Caco-2 (cell line): ENCODE measurements at regions not wholly inside any gene's neighbourhood (a gene's known extent, or its start where the extent isn't known, plus 50 kb on each side); places are given as distances from the start of the nearest gene placed in this dataset.

Experiments used
- BruUV-seq: library from RNA; stranded (reverse); fragments of 400-500 nt; replicated peaks from 2 replicates; lab custom pipeline; 2021; lab: Mats Ljungman, UMichigan
- CTCF ChIA-PET: fragments of 300-600 bp; sonication (Branson Sonifier 250); formaldehyde crosslinking; loops from one replicate; lab custom pipeline; 2022; ENCODE audit warnings: antibody characterized with exemption; lab: Charles Lee
- POLR2A ChIA-PET: fragments of 300-600 bp; sonication (Branson Sonifier 250); formaldehyde crosslinking; loops from one replicate; lab custom pipeline; 2022; ENCODE audit warnings: antibody characterized with exemption; lab: Charles Lee
- DNase-seq, 2 experiments: peaks; one replicate each; pipeline versions ENCODE4 v3.0.0 to v3.0.0-alpha.2; 2020 to 2022
- H3K27me3 ChIP-seq: replicated peaks from 2 replicates; pipeline ENCODE4 v1.6.0; 2011; ENCODE audit warnings: low read length; ENCODE audit not compliant: control insufficient read depth, insufficient read depth
- H3K36me3 ChIP-seq: 2 replicates; pipeline ENCODE4 v1.5.1; 2011; ENCODE audit warnings: low read length; ENCODE audit not compliant: control insufficient read depth, insufficient read depth
- H3K4me1 ChIP-seq: fragments of 250-450 bp; sonication (Bioruptor Pico); 2 replicates; pipeline ENCODE4 v1.5.1; 2020; ENCODE audit warnings: mild to moderate bottlenecking
- H3K4me3 ChIP-seq: 2 replicates; pipeline ENCODE4 v1.5.1; 2011; ENCODE audit warnings: low read depth, mild to moderate bottlenecking, control low read depth, low read length
- H3K9me3 ChIP-seq: fragments of 250-450 bp; sonication (Bioruptor Pico); 2 replicates; pipeline ENCODE4 v1.5.1; 2020; ENCODE audit warnings: mild to moderate bottlenecking, moderate library complexity
- H3K27ac Mint-ChIP-seq: one replicate; pipeline ENCODE4 v1.8.0; 2022; ENCODE audit warnings: mixed read lengths; ENCODE audit not compliant: unreplicated experiment
- H3K27me3 Mint-ChIP-seq: one replicate; pipeline ENCODE4 v1.8.0; 2022; ENCODE audit warnings: mixed read lengths; ENCODE audit not compliant: insufficient read depth, unreplicated experiment
- H3K36me3 Mint-ChIP-seq: one replicate; pipeline ENCODE4 v1.8.0; 2022; ENCODE audit warnings: mild to moderate bottlenecking, mixed read lengths; ENCODE audit not compliant: insufficient read depth, unreplicated experiment
- H3K4me1 Mint-ChIP-seq: one replicate; pipeline ENCODE4 v1.8.0; 2022; ENCODE audit warnings: low read depth, mixed read lengths; ENCODE audit not compliant: unreplicated experiment
- H3K4me3 Mint-ChIP-seq: one replicate; pipeline ENCODE4 v1.8.0; 2022; ENCODE audit warnings: mild to moderate bottlenecking, moderate library complexity, mixed read lengths; ENCODE audit not compliant: unreplicated experiment
- H3K9me3 Mint-ChIP-seq: one replicate; pipeline ENCODE4 v1.8.0; 2022; ENCODE audit warnings: mixed read lengths; ENCODE audit not compliant: unreplicated experiment
- intact Hi-C: fragments of 100-400 bp; cut with micrococcal nuclease; formaldehyde crosslinking; loops from one replicate; pipeline ENCODE4 v1.10.0; 2022; ENCODE audit not compliant: unreplicated experiment
- TF ChIP-seq, protein P1 (sequence below), 2 experiments: fragments of 200-600 bp in 1 of 2; IDR thresholded peaks; 1 replicate in 1 of 2; 2 replicates in 1 of 2; pipeline versions ENCODE4 v1.5.1 to v1.8.0; 2011 to 2022; ENCODE audit warnings: antibody characterized with exemption in 1 of 2, control low read depth in 1 of 2, inconsistent platforms in 1 of 2, low read depth in 1 of 2, low read length in 1 of 2, mild to moderate bottlenecking in 1 of 2, moderate library complexity in 1 of 2; ENCODE audit not compliant: insufficient read depth in 1 of 2, severe bottlenecking in 1 of 2, unreplicated experiment in 1 of 2

DNA sequence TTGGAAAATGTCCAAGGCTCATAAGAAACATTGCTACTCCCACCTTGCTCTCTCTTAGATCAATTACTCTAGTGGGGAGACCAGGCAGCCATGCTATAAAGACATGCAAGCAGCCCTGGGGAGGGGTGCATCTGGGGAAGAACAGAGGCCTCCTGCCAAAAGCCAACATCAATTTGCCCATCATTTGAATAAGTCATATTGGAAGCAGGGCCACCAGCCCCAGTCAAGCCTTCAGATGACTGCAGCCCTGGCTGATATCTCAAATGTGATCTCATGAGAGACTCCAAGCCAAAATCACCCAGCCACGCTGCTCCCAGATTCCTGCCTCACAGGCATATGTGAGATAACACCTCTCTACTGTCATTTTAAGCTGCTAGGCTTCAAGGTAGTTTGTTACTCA lies 157.5 kb upstream of the PDE1C start:
- H3K9me3 ChIP-seq, result no peaks in the 10 kb centered on the region
- intact Hi-C loops, result no loop called here
- ChIA-PET CTCF (no interaction called here), POLR2A (no interaction called here)
- DNase-seq, result no peak
- H3K27me3 ChIP-seq, result no peaks in the 10 kb centered on the region
- Mint-ChIP-seq H3K4me1 (no peaks in the 10 kb centered on the region), H3K9me3 (no peaks in the 10 kb centered on the region), H3K27me3 (peaks cover 5% of the 10 kb centered on the region), H3K27ac (no peak overlapping the region), H3K36me3 (no peaks in the 10 kb centered on the region), H3K4me3 (no peak overlapping the region)
- no peaks in the 10 kb centered on the region for H3K36me3 ChIP-seq
- TF ChIP-seq, protein P1, sequence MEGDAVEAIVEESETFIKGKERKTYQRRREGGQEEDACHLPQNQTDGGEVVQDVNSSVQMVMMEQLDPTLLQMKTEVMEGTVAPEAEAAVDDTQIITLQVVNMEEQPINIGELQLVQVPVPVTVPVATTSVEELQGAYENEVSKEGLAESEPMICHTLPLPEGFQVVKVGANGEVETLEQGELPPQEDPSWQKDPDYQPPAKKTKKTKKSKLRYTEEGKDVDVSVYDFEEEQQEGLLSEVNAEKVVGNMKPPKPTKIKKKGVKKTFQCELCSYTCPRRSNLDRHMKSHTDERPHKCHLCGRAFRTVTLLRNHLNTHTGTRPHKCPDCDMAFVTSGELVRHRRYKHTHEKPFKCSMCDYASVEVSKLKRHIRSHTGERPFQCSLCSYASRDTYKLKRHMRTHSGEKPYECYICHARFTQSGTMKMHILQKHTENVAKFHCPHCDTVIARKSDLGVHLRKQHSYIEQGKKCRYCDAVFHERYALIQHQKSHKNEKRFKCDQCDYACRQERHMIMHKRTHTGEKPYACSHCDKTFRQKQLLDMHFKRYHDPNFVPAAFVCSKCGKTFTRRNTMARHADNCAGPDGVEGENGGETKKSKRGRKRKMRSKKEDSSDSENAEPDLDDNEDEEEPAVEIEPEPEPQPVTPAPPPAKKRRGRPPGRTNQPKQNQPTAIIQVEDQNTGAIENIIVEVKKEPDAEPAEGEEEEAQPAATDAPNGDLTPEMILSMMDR (IDR thresholded peaks at IDR 0.05; ENCODE audit: insufficient read depth in 1 of 2, low read depth in 1 of 2, low read length in 1 of 2, severe bottlenecking in 1 of 2, unreplicated experiment in 1 of 2), result no peak
- no peaks in the 10 kb centered on the region for H3K4me1 ChIP-seq
- H3K4me3 ChIP-seq, result no peak overlapping the region
- no TSS peak for BruUV-seq

DNA sequence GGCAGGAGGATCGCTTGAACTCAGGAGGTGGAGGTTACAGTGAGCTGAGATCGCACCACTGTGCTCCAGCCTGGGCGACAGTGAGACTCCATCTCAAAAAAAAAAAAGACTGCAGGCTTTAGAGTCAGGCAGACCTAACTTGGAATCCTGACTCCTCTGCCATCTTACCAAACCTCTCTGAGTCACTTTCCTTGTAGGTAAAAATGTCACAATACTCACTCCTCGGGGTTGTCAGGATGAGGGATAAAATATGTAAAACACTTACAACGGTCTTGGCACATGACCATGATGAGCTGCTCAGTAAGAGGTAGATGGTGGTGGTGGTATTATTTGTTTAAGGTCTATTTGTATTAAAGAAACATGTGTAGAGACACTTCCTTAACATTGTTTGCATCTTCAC lies 154.1 kb upstream of the PDE1C start:
- BruUV-seq, result no TSS peak
- Histone ChIP-seq H3K36me3 (no peaks in the 10 kb centered on the region), H3K4me1 (no peaks in the 10 kb centered on the region), H3K9me3 (no peaks in the 10 kb centered on the region), H3K27me3 (no peaks in the 10 kb centered on the region), H3K4me3 (no peak overlapping the region)
- Mint-ChIP-seq H3K27me3 (peaks cover 10% of the 10 kb centered on the region), H3K9me3 (no peaks in the 10 kb centered on the region), H3K4me3 (no peak overlapping the region), H3K36me3 (no peaks in the 10 kb centered on the region), H3K4me1 (no peaks in the 10 kb centered on the region), H3K27ac (no peak overlapping the region)
- TF ChIP-seq, protein P1 (IDR thresholded peaks at IDR 0.05; ENCODE audit: insufficient read depth in 1 of 2, low read depth in 1 of 2, low read length in 1 of 2, severe bottlenecking in 1 of 2, unreplicated experiment in 1 of 2), result no peak
- intact Hi-C loops, result no loop called here
- CTCF ChIA-PET, result interaction anchor here (0.6 kb wide), 1 partner anchor 13 kb away, joined by 5 read pairs; no protein-coding TSS in a partner anchor
- POLR2A ChIA-PET, result no interaction called here
- DNase-seq, result no peak

DNA sequence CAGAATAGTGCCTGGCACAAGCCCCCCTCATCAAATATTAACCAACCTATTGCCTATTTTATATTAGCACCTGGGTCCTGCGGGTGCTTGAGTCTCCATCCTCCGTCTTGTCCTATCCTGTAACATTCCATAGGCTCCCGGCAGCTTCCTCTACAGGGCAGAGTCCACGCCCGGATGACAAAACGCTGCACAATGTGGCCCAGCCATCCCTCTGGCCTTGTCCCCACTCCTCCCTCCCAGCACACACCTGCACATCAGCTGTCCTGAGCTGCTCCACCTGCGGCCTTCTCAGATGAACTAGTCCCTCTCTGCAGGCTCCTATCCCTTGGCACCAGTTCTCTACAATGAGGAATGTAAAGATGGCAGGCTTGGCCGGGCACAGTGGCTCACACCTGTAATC lies 153.5 kb upstream of the PDE1C start:
- H3K9me3 Mint-ChIP-seq, result no peaks in the 10 kb centered on the region
- no peaks in the 10 kb centered on the region for H3K36me3 ChIP-seq
- H3K4me1 Mint-ChIP-seq, result no peaks in the 10 kb centered on the region
- ChIA-PET CTCF (interaction anchor here (0.6 kb wide), 1 partner anchor 13 kb away, joined by 5 read pairs; no protein-coding TSS in a partner anchor), POLR2A (no interaction called here)
- H3K27me3 Mint-ChIP-seq, result peaks cover 14% of the 10 kb centered on the region
- H3K36me3 Mint-ChIP-seq, result no peaks in the 10 kb centered on the region
- H3K27ac Mint-ChIP-seq, result no peak overlapping the region
- no peaks in the 10 kb centered on the region for H3K9me3 ChIP-seq
- TF ChIP-seq, protein P1 (IDR thresholded peaks at IDR 0.05; ENCODE audit: insufficient read depth in 1 of 2, low read depth in 1 of 2, low read length in 1 of 2, severe bottlenecking in 1 of 2, unreplicated experiment in 1 of 2), result no peak
- no TSS peak for BruUV-seq
- no peak for DNase-seq
- intact Hi-C loops, result no loop called here
- H3K4me3 Mint-ChIP-seq, result no peak overlapping the region
- no peaks in the 10 kb centered on the region for H3K27me3 ChIP-seq
- H3K4me3 ChIP-seq, result no peak overlapping the region
- no peaks in the 10 kb centered on the region for H3K4me1 ChIP-seq
